WTC11 (cell line): ENCODE measurements at regions not wholly inside any gene's neighbourhood (a gene's known extent, or its start where the extent isn't known, plus 50 kb on each side); places are given as distances from the start of the nearest gene placed in this dataset.

Experiments
- ATAC-seq: fragments of 200-7000 bp; cut with Tn5 transposase; 2 replicates; pipeline ENCODE4 v1.10.0; 2021; ENCODE audit warnings: mild to moderate bottlenecking, moderate library complexity
- CTCF ChIA-PET: fragments of 300-600 bp; sonication (Branson Sonifier 250); formaldehyde crosslinking; loops from one replicate; lab custom pipeline; 2021; ENCODE audit warnings: antibody characterized with exemption; lab: Charles Lee
- POLR2A ChIA-PET: fragments of 350-600 bp; sonication (Branson Sonifier 250); formaldehyde crosslinking; loops from one replicate; lab custom pipeline; 2021; ENCODE audit warnings: antibody characterized with exemption; lab: Charles Lee
- DNase-seq: peaks from one replicate; pipeline ENCODE4 v3.0.0; 2021; ENCODE audit warnings: low spot score
- H3K27ac Mint-ChIP-seq: 2 replicates; pipeline ENCODE4 v1.8.0; 2021; ENCODE audit warnings: mixed read lengths
- H3K27me3 Mint-ChIP-seq: 2 replicates; pipeline ENCODE4 v1.8.0; 2021; ENCODE audit warnings: low read depth, mild to moderate bottlenecking, moderate library complexity, mixed read lengths
- H3K36me3 Mint-ChIP-seq: 2 replicates; pipeline ENCODE4 v1.8.0; 2021; ENCODE audit warnings: mixed read lengths
- H3K4me1 Mint-ChIP-seq: 2 replicates; pipeline ENCODE4 v1.8.0; 2022; ENCODE audit warnings: mixed read lengths
- H3K4me3 Mint-ChIP-seq: 2 replicates; pipeline ENCODE4 v1.8.0; 2021; ENCODE audit warnings: mild to moderate bottlenecking, moderate library complexity, mixed read lengths
- H3K9me3 Mint-ChIP-seq: 2 replicates; pipeline ENCODE4 v1.8.0; 2021; ENCODE audit warnings: mixed read lengths
- ATF6 ChIP-seq: sonication (generic); formaldehyde crosslinking; IDR thresholded peaks from 2 replicates; pipeline ENCODE4 v1.8.1; 2023; ENCODE audit warnings: mild to moderate bottlenecking, missing genetic modification reagents
- CBFB ChIP-seq: sonication (generic); formaldehyde crosslinking; IDR thresholded peaks from 2 replicates; pipeline ENCODE4 v1.8.1; 2022; ENCODE audit warnings: mild to moderate bottlenecking, low read depth, missing genetic modification reagents
- CDX4 ChIP-seq: fragments of 250-450 bp; sonication (Bioruptor Pico); IDR thresholded peaks from 2 replicates; pipeline ENCODE4 v1.9.0; 2021; ENCODE audit warnings: moderate library complexity, mild to moderate bottlenecking, inconsistent platforms, borderline replicate concordance
- CREB1 ChIP-seq: sonication (generic); formaldehyde crosslinking; IDR thresholded peaks from 2 replicates; pipeline ENCODE4 v1.8.0; 2023; ENCODE audit warnings: mild to moderate bottlenecking, missing genetic modification reagents
- CREM ChIP-seq: sonication (generic); formaldehyde crosslinking; IDR thresholded peaks from 2 replicates; pipeline ENCODE4 v1.8.1; 2022; ENCODE audit warnings: mild to moderate bottlenecking, missing genetic modification reagents, moderate library complexity
- EMX1 ChIP-seq: fragments of 250-450 bp; sonication (Bioruptor Pico); IDR thresholded peaks from 2 replicates; pipeline ENCODE4 v1.8.0; 2021; ENCODE audit warnings: mild to moderate bottlenecking
- GRHL2 ChIP-seq: fragments of 250-450 bp; sonication (Bioruptor Pico); IDR thresholded peaks from 2 replicates; pipeline ENCODE4 v1.8.0; 2022; ENCODE audit warnings: mild to moderate bottlenecking, moderate library complexity; ENCODE audit not compliant: insufficient replicate concordance, severe bottlenecking
- HMGA2 ChIP-seq: fragments of 250-450 bp; sonication (Bioruptor Pico); IDR thresholded peaks from 2 replicates; pipeline ENCODE4 v1.4.0; 2021; ENCODE audit warnings: mild to moderate bottlenecking, moderate library complexity
- NFE2L1 ChIP-seq: sonication (generic); formaldehyde crosslinking; IDR thresholded peaks from 2 replicates; pipeline ENCODE4 v1.8.1; 2023; ENCODE audit warnings: missing genetic modification reagents
- NR1H2 ChIP-seq: sonication (generic); formaldehyde crosslinking; IDR thresholded peaks from 2 replicates; pipeline ENCODE4 v1.9.0; 2021; ENCODE audit warnings: mild to moderate bottlenecking, moderate library complexity, missing genetic modification reagents
- OVOL2 ChIP-seq: fragments of 250-450 bp; sonication (Bioruptor Pico); IDR thresholded peaks from 2 replicates; pipeline ENCODE4 v1.9.0; 2021; ENCODE audit warnings: mild to moderate bottlenecking, borderline replicate concordance
- PREB ChIP-seq: sonication (generic); formaldehyde crosslinking; IDR thresholded peaks from 2 replicates; pipeline ENCODE4 v1.8.1; 2022; ENCODE audit warnings: mild to moderate bottlenecking, missing genetic modification reagents, moderate library complexity, borderline replicate concordance
- PRRX2 ChIP-seq: fragments of 250-450 bp; sonication (Bioruptor Pico); IDR thresholded peaks from 2 replicates; pipeline ENCODE4 v1.8.0; 2021; ENCODE audit warnings: mild to moderate bottlenecking
- RORB ChIP-seq: fragments of 250-450 bp; sonication (Bioruptor Pico); IDR thresholded peaks from 2 replicates; pipeline ENCODE4 v1.9.0; 2021; ENCODE audit warnings: mild to moderate bottlenecking
- SMAD3 ChIP-seq: sonication (generic); formaldehyde crosslinking; IDR thresholded peaks from 2 replicates; pipeline ENCODE4 v1.8.0; 2022; ENCODE audit warnings: missing genetic modification reagents, mild to moderate bottlenecking, borderline replicate concordance
- SOX15 ChIP-seq: fragments of 250-450 bp; sonication (Bioruptor Pico); IDR thresholded peaks from 2 replicates; pipeline ENCODE4 v1.9.0; 2021; ENCODE audit warnings: mild to moderate bottlenecking
- SP1 ChIP-seq: sonication (generic); formaldehyde crosslinking; conservative IDR thresholded peaks from 2 replicates; pipeline ENCODE4 v1.8.1; 2022; ENCODE audit warnings: missing genetic modification reagents
- TEAD4 ChIP-seq: sonication (generic); formaldehyde crosslinking; IDR thresholded peaks from 2 replicates; pipeline ENCODE4 v1.8.0; 2022; ENCODE audit warnings: mild to moderate bottlenecking, missing genetic modification reagents
- TP53 ChIP-seq: sonication (generic); formaldehyde crosslinking; IDR thresholded peaks from 2 replicates; pipeline ENCODE4 v1.8.1; 2023; ENCODE audit warnings: mild to moderate bottlenecking, missing genetic modification reagents
- ZBTB21 ChIP-seq: sonication (generic); formaldehyde crosslinking; IDR thresholded peaks from 2 replicates; pipeline ENCODE4 v1.8.1; 2023; ENCODE audit warnings: mild to moderate bottlenecking, missing genetic modification reagents, borderline replicate concordance
- ZNF416 ChIP-seq: fragments of 250-450 bp; sonication (Bioruptor Pico); IDR thresholded peaks from 2 replicates; pipeline ENCODE4 v1.9.0; 2021; ENCODE audit warnings: mild to moderate bottlenecking, inconsistent platforms
- TF ChIP-seq, protein P1 (sequence below): sonication (generic); formaldehyde crosslinking; IDR thresholded peaks from 2 replicates; pipeline ENCODE4 v1.8.0; 2023; ENCODE audit warnings: missing genetic modification reagents, mild to moderate bottlenecking, borderline replicate concordance

GRCh38 chr3:5297895-5298294 is 110.4 kb downstream of the EDEM1 start:
- ChIA-PET POLR2A (no interaction called here), CTCF (no interaction called here)
- DNase-seq (no peak), ATAC-seq (no peak)
- Mint-ChIP-seq H3K4me1 (peaks cover 6% of the 10 kb centered on the region; the same call in 1 of the 2 replicates), H3K4me3 (no peak overlapping the region), H3K36me3 (peaks cover 2% of the 10 kb centered on the region), H3K9me3 (peaks cover 62% of the 10 kb centered on the region), H3K27me3 (peaks cover 12% of the 10 kb centered on the region), H3K27ac (no peak overlapping the region)
- TF ChIP-seq CREB1 (no peak), TP53 (CRISPR knock-in tag) (no peak), PRRX2 (CRISPR knock-in tag) (no peak)

- CTCF ChIA-PET = no interaction called here
- Mint-ChIP-seq H3K4me1 (peaks cover 1% of the 10 kb centered on the region; the same call in 1 of the 2 replicates), H3K4me3 (no peak overlapping the region), H3K9me3 (peaks cover 66% of the 10 kb centered on the region), H3K27ac (no peak overlapping the region), H3K36me3 (peaks cover under 1% of the 10 kb centered on the region), H3K27me3 (peaks cover 10% of the 10 kb centered on the region)
- TF ChIP-seq CBFB (CRISPR knock-in tag) (no peak), ZNF416 (CRISPR knock-in tag) (no peak), SP1 (CRISPR knock-in tag) (no peak), NFE2L1 (CRISPR knock-in tag) (no peak), SOX15 (CRISPR knock-in tag) (no peak), SMAD3 (CRISPR knock-in tag) (no peak), PREB (CRISPR knock-in tag) (no peak), GRHL2 (no peak), OVOL2 (CRISPR knock-in tag) (no peak), TEAD4 (CRISPR knock-in tag) (no peak), RORB (CRISPR knock-in tag) (no peak), NR1H2 (CRISPR knock-in tag) (no peak), EMX1 (CRISPR knock-in tag) (no peak), HMGA2 (CRISPR knock-in tag) (no peak), ATF6 (CRISPR knock-in tag) (no peak), ZBTB21 (CRISPR knock-in tag) (no peak), CREM (CRISPR knock-in tag) (no peak), CDX4 (CRISPR knock-in tag) (no peak)
- TF ChIP-seq, protein P1, sequence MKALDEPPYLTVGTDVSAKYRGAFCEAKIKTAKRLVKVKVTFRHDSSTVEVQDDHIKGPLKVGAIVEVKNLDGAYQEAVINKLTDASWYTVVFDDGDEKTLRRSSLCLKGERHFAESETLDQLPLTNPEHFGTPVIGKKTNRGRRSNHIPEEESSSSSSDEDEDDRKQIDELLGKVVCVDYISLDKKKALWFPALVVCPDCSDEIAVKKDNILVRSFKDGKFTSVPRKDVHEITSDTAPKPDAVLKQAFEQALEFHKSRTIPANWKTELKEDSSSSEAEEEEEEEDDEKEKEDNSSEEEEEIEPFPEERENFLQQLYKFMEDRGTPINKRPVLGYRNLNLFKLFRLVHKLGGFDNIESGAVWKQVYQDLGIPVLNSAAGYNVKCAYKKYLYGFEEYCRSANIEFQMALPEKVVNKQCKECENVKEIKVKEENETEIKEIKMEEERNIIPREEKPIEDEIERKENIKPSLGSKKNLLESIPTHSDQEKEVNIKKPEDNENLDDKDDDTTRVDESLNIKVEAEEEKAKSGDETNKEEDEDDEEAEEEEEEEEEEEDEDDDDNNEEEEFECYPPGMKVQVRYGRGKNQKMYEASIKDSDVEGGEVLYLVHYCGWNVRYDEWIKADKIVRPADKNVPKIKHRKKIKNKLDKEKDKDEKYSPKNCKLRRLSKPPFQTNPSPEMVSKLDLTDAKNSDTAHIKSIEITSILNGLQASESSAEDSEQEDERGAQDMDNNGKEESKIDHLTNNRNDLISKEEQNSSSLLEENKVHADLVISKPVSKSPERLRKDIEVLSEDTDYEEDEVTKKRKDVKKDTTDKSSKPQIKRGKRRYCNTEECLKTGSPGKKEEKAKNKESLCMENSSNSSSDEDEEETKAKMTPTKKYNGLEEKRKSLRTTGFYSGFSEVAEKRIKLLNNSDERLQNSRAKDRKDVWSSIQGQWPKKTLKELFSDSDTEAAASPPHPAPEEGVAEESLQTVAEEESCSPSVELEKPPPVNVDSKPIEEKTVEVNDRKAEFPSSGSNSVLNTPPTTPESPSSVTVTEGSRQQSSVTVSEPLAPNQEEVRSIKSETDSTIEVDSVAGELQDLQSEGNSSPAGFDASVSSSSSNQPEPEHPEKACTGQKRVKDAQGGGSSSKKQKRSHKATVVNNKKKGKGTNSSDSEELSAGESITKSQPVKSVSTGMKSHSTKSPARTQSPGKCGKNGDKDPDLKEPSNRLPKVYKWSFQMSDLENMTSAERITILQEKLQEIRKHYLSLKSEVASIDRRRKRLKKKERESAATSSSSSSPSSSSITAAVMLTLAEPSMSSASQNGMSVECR = no peak
- DNase-seq (no peak), ATAC-seq (no peak)
- POLR2A ChIA-PET = no interaction called here
Observed at GRCh38 chr3:5298453-5298852, 110.9 kb downstream of the EDEM1 start.
